GM21529 (cell line): ENCODE measurements at regions not wholly inside any gene's neighbourhood (a gene's known extent, or its start where the extent isn't known, plus 50 kb on each side); places are given as distances from the start of the nearest gene placed in this dataset.

ENCODE experiments used
- ATAC-seq: cut with Tn5 transposase; IDR thresholded peaks from one replicate; pipeline ENCODE4 v1.9.1; 2021; ENCODE audit not compliant: unreplicated experiment

GRCh38 chr16:64826374-64826773 lies 295.5 kb downstream of the CDH11 start:
- ATAC-seq, result no peak

GRCh38 chr16:64823481-64824075 lies 298.3 kb downstream of the CDH11 start:
- no peak for ATAC-seq

- ATAC-seq, result no peak
Measured at GRCh38 chr16:64809876-64810629, 311.8 kb downstream of the CDH11 start.

- no peak for ATAC-seq
Measured at GRCh38 chr16:64808474-64808873, 313.4 kb downstream of the CDH11 start.

GRCh38 chr16:64791756-64792155 lies 330.1 kb downstream of the CDH11 start:
- no peak for ATAC-seq

GRCh38 chr16:64784635-64785034 lies 337.2 kb downstream of the CDH11 start:
- ATAC-seq, result no peak

- ATAC-seq, result no peak
Measured at GRCh38 chr16:64782484-64782883, 339.4 kb downstream of the CDH11 start.

GRCh38 chr16:64780445-64780844 lies 341.4 kb downstream of the CDH11 start:
- no peak for ATAC-seq

- no peak for ATAC-seq
Measured at GRCh38 chr16:64778777-64779176, 343.1 kb downstream of the CDH11 start.

GRCh38 chr16:64773638-64774037 lies 348.2 kb downstream of the CDH11 start:
- no peak for ATAC-seq

- ATAC-seq, result no peak
Measured at GRCh38 chr16:64773184-64773583, 348.7 kb downstream of the CDH11 start.

- ATAC-seq, result no peak
Measured at GRCh38 chr16:64771273-64771672, 350.6 kb downstream of the CDH11 start.

- ATAC-seq, result no peak
Measured at GRCh38 chr16:64762211-64762610, 359.7 kb downstream of the CDH11 start.

GRCh38 chr16:64754279-64754678 lies 367.6 kb downstream of the CDH11 start:
- ATAC-seq, result no peak

- ATAC-seq, result no peak
Measured at GRCh38 chr16:64751906-64752305, 370.0 kb downstream of the CDH11 start.

GRCh38 chr16:64749346-64749745 lies 372.5 kb downstream of the CDH11 start:
- no peak for ATAC-seq

- ATAC-seq, result no peak
Measured at GRCh38 chr16:64745258-64745930, 376.5 kb downstream of the CDH11 start.

GRCh38 chr16:64742455-64743223 lies 379.2 kb downstream of the CDH11 start:
- ATAC-seq, result no peak

- no peak for ATAC-seq
Measured at GRCh38 chr16:64740261-64740660, 381.6 kb downstream of the CDH11 start.

GRCh38 chr16:64738321-64738960 lies 383.4 kb downstream of the CDH11 start:
- no peak for ATAC-seq

- no peak for ATAC-seq
Measured at GRCh38 chr16:64736857-64737256, 385.0 kb downstream of the CDH11 start.
